GM21447 (cell line): ENCODE measurements at regions not wholly inside any gene's neighbourhood (a gene's known extent, or its start where the extent isn't known, plus 50 kb on each side); places are given as distances from the start of the nearest gene placed in this dataset.
"Not testable (repeated sequence)": the region's sequence is repeated elsewhere in the genome, so short reads cannot be mapped to it uniquely, and the experiment has no call there.

Source experiments
- ATAC-seq: cut with Tn5 transposase; IDR thresholded peaks from one replicate; pipeline ENCODE4 v1.9.1; 2021; ENCODE audit not compliant: unreplicated experiment

GRCh38 chr13:106103779-106104178, 431.7 kb downstream of the EFNB2 start:
- ATAC-seq, result no peak

- no peak for ATAC-seq
Observed at GRCh38 chr13:106102786-106103185, 432.7 kb downstream of the EFNB2 start.

GRCh38 chr13:106101201-106101600, 434.3 kb downstream of the EFNB2 start:
- ATAC-seq, result no peak

- peak; percentile 55 for ATAC-seq
Observed at GRCh38 chr13:106100171-106100919, 435.1 kb downstream of the EFNB2 start.

DNA sequence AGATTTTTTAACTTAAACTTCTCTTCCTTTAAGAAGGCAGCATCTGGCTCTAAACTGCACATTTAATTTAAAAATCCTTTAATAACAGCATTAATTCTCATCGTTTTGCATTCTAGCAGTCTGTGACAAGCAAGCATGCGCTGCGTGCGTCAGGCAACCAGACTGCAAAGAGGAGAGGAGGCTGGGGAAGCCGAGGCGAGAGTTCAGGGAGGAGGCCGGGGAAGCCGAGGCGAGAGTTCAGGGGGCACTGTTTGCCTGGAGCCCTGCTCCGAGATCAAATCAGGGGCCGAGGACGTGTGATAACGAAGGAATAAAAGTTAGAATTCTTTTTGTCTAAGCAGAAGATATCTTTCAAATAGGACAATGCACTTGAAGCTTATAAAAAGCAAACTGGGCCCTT, 435.7 kb downstream of the EFNB2 start:
- no peak for ATAC-seq

DNA sequence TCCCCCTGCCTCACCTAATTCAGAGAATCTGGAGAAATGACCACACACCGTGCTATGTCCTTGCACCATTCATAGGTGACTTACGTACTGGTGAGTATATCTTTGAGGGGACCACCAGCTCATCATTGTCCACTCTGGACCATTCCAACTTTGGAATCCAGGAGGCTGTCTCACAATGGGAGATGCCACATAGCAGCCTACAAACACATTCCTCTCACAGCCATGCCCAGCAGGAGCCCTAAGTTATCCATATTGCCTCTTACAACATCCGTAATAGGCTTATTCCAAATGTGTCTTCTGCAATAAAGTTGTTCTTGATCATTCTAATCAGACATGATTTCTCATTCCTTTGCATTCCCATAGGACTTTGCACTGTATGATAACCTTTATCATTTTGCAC, 436.7 kb downstream of the EFNB2 start:
- no peak for ATAC-seq

DNA sequence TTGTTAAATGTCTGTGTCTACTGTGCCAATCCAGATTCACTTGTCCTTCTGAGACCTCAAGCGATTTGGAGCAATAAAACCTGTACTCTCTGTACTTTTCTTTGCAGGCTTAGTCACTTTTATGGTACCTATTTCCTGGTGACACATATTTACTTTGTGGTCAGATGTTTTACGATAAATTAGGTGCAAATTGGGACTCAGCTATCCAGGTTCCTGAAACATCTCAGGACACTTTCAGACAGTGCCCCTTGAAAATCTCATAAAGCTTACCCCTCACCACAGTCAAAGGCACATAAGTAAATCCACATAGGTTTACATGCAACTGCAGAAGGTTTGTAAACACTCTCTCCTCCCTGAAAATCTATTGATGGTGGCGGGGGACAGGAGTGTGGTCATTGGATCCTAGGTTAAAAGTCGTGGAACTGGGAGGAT, 438.8 kb downstream of the EFNB2 start:
- no peak for ATAC-seq

DNA sequence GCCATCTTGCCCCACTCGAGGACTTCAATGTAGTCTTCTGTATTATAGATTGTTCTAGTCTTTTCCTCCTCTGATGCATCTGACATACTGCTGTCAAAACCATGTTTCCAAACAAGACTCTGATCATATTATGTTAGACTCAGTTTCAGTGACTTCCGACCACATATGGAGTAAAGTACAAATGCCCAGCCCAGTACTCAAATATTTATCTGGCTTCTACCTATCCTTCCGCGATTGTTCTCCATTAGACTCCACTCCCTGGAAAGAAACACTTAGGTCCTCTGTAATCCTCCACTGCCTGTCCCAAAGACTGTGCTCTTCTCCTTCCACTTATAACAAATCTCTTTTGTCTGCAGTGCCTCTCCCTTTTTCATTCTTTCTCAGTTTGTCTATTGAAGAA, 439.5 kb downstream of the EFNB2 start:
- no peak for ATAC-seq

GRCh38 chr13:106095406-106095805, 440.1 kb downstream of the EFNB2 start:
- ATAC-seq, result no peak

GRCh38 chr13:106090001-106090400, 445.5 kb downstream of the EFNB2 start:
- ATAC-seq, result no peak

GRCh38 chr13:106089261-106089980, 446.0 kb downstream of the EFNB2 start:
- ATAC-seq, result no peak

DNA sequence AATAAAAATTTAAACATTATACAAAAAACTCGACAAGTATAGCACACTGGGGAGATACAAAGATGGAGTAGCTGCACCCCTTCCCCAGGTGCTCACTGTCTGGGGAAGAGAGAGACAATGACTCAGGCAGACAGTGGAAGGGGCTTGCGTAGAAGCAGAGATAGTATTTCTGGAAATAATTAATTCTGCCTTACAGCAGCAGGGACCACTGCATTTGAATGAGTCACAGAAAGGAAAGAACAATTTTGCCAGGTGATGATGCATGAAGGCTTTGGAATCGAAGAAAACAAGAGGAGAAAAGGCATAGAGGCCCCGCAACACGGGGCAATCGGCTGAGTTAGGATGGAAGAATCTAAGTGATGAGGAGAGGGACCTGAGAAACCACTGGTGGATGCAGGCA, 447.4 kb downstream of the EFNB2 start:
- no peak for ATAC-seq

GRCh38 chr13:106087201-106087600, 448.3 kb downstream of the EFNB2 start:
- ATAC-seq, result no peak

- ATAC-seq, result peak; percentile 84
Observed at GRCh38 chr13:106083620-106084350, 451.7 kb downstream of the EFNB2 start.

DNA sequence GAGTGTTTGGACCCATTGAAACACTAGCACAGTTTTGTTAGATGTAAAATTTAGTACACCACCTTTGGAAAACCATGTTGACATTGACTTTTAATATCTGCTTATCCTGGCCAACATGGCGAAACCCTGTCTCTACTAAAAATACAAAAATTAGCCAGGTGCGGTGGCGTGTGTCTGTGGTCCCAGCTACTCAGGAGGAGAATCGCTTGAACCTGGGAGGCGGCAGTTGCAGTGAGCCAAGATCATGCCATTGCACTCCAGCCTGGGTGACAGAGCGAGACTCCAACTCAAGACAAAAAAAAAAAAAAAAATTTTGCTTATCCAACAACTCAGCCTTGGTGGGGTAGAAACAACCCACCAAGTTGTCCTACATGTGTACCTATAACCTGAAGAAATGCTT, 454.2 kb downstream of the EFNB2 start:
- not testable (repeated sequence) for ATAC-seq

- no peak for ATAC-seq
Observed at GRCh38 chr13:106078191-106078590, 457.3 kb downstream of the EFNB2 start.

DNA sequence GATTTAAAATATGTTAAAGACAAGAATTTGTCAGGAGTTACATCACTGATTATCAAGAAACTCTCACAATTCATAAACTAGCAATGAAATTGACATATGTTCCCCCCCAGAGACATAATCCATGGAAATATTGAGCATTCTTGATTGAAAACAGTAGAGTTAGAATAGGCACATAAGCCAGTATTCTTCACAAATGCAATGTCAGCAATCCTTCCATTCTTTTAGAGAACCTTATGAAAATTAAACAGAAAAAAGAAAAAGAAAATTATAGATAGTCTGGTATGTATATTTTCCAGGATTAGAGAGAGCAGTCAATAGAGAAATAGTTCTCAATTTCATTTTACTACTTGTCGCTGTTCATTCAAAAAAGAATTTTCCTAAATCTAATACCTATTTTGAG, 458.4 kb downstream of the EFNB2 start:
- no peak for ATAC-seq

- no peak for ATAC-seq
Observed at GRCh38 chr13:106072014-106072413, 463.4 kb downstream of the EFNB2 start.

DNA sequence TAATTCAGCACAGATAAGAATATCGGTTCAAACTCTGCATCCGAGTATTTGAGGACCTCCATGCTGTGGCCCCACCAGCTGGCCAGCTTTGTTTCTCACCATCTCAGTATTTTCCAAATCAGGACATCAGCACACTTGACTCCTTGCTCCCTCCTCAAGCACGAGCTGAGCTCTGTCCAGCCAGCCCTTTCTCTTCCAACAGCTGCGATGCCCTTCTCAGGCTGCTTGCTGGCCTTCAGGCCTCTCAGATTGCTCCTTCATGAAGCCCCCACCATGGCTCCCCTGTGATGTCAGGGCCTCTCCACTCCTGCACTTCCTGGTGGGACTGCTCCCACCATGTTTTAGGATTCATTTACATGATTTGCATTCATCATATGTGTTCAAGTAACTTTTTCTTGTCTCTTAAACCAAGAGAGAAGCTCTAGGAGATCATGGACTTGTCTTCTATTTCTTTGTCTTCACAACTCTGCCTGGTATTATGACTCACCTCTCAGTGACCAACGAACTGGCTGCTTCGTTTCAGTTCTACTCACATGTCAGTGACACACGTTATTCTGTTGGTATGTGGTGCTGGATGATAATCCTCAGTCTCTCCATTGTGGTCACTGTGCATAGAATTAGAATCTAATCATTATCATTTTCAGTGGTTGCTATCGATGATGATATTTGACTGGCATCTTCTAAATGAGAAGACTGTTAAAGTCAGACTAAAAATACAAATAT, 471.7 kb downstream of the EFNB2 start:
- no peak for ATAC-seq

DNA sequence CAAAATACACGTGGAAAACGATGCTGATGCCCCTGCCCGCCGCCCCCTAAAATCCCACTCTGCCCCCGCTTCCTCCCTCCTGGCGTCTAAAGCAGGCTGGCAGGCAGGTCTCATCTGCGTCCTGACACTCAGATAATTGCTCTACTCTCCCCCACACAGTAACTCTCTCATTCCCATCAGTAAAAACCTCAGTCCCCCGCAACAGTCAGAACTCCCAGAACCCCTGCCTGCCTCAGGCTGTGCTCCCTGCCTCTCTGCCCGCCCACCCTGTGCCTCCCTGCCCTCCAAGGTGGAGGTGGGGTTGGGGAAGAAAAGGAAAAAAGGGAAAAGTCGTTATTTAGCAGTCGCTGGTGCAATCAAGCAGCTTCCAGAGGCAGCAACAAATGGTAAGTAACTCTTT, 473.7 kb downstream of the EFNB2 start:
- no peak for ATAC-seq

DNA sequence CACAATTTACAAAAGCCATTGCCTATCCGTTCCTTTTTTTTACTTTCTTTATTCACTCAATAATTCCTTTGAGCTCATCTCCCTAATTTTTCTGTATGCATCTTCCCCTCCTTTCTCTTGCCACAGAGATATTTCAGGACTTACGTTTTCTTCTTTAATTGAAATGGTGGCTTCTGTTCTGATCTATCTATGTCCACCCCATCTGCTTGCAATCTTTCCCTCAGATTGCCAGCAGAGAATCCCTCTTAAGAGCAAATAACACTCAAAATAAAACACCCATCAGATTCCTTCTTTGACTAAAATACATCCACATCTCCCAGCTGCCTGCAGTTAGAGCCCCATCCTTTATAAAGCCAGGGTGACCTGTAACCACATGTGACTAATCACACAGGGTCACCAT, 478.6 kb downstream of the EFNB2 start:
- no peak for ATAC-seq
